H9 (cell line): ENCODE measurements at regions not wholly inside any gene's neighbourhood (a gene's known extent, or its start where the extent isn't known, plus 50 kb on each side); places are given as distances from the start of the nearest gene placed in this dataset.

Experiments
- DNase-seq: peaks from one replicate; pipeline ENCODE4 v3.0.0-alpha.2; 2017
- H2AFZ ChIP-seq: one replicate; pipeline ENCODE4 v1.6.1; 2013; ENCODE audit warnings: mild to moderate bottlenecking, low read length, control low read depth, moderate library complexity
- H2AK5ac ChIP-seq: 2 replicates; pipeline ENCODE4 v1.6.1; 2013; ENCODE audit warnings: low read length, control low read depth, mixed read lengths; ENCODE audit not compliant: insufficient read length
- H2BK120ac ChIP-seq: one replicate; pipeline ENCODE4 v1.6.1; 2013; ENCODE audit warnings: low read depth, mild to moderate bottlenecking, low read length, control low read depth, inconsistent platforms; ENCODE audit not compliant: poor library complexity, severe bottlenecking
- H2BK12ac ChIP-seq: 2 replicates; pipeline ENCODE4 v1.6.1; 2013; ENCODE audit warnings: low read length, control low read depth, mixed read lengths, low read depth; ENCODE audit not compliant: insufficient read length
- H2BK15ac ChIP-seq: 2 replicates; pipeline ENCODE4 v1.6.1; 2013; ENCODE audit warnings: low read depth, low read length, control low read depth
- H2BK20ac ChIP-seq: one replicate; pipeline ENCODE4 v1.6.1; 2013; ENCODE audit warnings: low read depth, mild to moderate bottlenecking, low read length, control low read depth, inconsistent platforms; ENCODE audit not compliant: poor library complexity, severe bottlenecking
- H2BK5ac ChIP-seq: 2 replicates; pipeline ENCODE4 v1.6.1; 2013; ENCODE audit warnings: low read length, control low read depth, mixed read lengths; ENCODE audit not compliant: insufficient read length
- H3K14ac ChIP-seq: 2 replicates; pipeline ENCODE4 v1.6.1; 2013; ENCODE audit warnings: low read length, control low read depth; ENCODE audit not compliant: insufficient read depth
- H3K18ac ChIP-seq: 2 replicates; pipeline ENCODE4 v1.6.1; 2013; ENCODE audit warnings: low read depth, mild to moderate bottlenecking, mixed read lengths, low read length, control low read depth; ENCODE audit not compliant: insufficient read length
- H3K23ac ChIP-seq: 2 replicates; pipeline ENCODE4 v1.6.1; 2013; ENCODE audit warnings: low read length, control low read depth, mixed read lengths, low read depth; ENCODE audit not compliant: insufficient read length
- H3K23me2 ChIP-seq: 2 replicates; pipeline ENCODE4 v1.6.1; 2013; ENCODE audit warnings: low read depth, mild to moderate bottlenecking, mixed read lengths, low read length, control low read depth; ENCODE audit not compliant: insufficient read length, poor library complexity, severe bottlenecking
- H3K27ac ChIP-seq: 2 replicates; pipeline ENCODE4 v1.5.1; 2013; ENCODE audit warnings: low read length, control low read depth, mixed read lengths, low read depth; ENCODE audit not compliant: insufficient read length
- H3K27me3 ChIP-seq: 2 replicates; pipeline ENCODE4 v1.6.1; 2013; ENCODE audit warnings: low read length, control low read depth, inconsistent platforms; ENCODE audit not compliant: insufficient read depth
- H3K4ac ChIP-seq: 2 replicates; pipeline ENCODE4 v1.6.1; 2013; ENCODE audit warnings: low read depth, mild to moderate bottlenecking, control low read depth, inconsistent platforms, low read length, moderate library complexity
- H3K4me1 ChIP-seq: 2 replicates; pipeline ENCODE4 v1.6.1; 2013; ENCODE audit warnings: low read length, control low read depth, inconsistent platforms; ENCODE audit not compliant: insufficient read depth
- H3K4me2 ChIP-seq: 2 replicates; pipeline ENCODE4 v1.6.1; 2013; ENCODE audit warnings: low read length, control low read depth, mixed read lengths; ENCODE audit not compliant: insufficient read length, insufficient read depth
- H3K56ac ChIP-seq: 2 replicates; pipeline ENCODE4 v1.6.1; 2013; ENCODE audit warnings: low read depth, mild to moderate bottlenecking, mixed read lengths, low read length, control low read depth; ENCODE audit not compliant: insufficient read length
- H3K79me1 ChIP-seq: 2 replicates; pipeline ENCODE4 v1.6.1; 2013; ENCODE audit warnings: low read depth, mild to moderate bottlenecking, moderate library complexity, low read length, control low read depth, inconsistent platforms; ENCODE audit not compliant: insufficient read depth, poor library complexity, severe bottlenecking
- H3K79me2 ChIP-seq: 2 replicates; pipeline ENCODE4 v1.6.1; 2013; ENCODE audit warnings: low read length, control low read depth, inconsistent platforms; ENCODE audit not compliant: insufficient read depth
- H3K9ac ChIP-seq: 2 replicates; pipeline ENCODE4 v1.6.1; 2013; ENCODE audit warnings: low read length, control low read depth, mixed read lengths; ENCODE audit not compliant: insufficient read length; ENCODE audit errors: extremely low read depth
- H3K9me3 ChIP-seq: one replicate; pipeline ENCODE4 v1.6.1; 2013; ENCODE audit warnings: low read depth, low read length, inconsistent platforms; ENCODE audit not compliant: control insufficient read depth
- H3T11ph ChIP-seq: one replicate; pipeline ENCODE4 v1.6.1; 2013; ENCODE audit warnings: mild to moderate bottlenecking, low read length, control low read depth, inconsistent platforms
- H4K20me1 ChIP-seq: one replicate; pipeline ENCODE4 v1.6.1; 2013; ENCODE audit not compliant: control insufficient read depth, insufficient read length, insufficient read depth
- H4K5ac ChIP-seq: 2 replicates; pipeline ENCODE4 v1.6.1; 2013; ENCODE audit warnings: low read depth, mild to moderate bottlenecking, mixed read lengths, low read length, control low read depth; ENCODE audit not compliant: insufficient read length
- H4K8ac ChIP-seq: replicated peaks from 2 replicates; pipeline ENCODE4 v1.6.1; 2013; ENCODE audit warnings: low read length, control low read depth, mixed read lengths, low read depth; ENCODE audit not compliant: insufficient read length
- H4K91ac ChIP-seq: 2 replicates; pipeline ENCODE4 v1.6.1; 2013; ENCODE audit warnings: low read depth, mild to moderate bottlenecking, moderate library complexity, mixed read lengths, low read length, control low read depth; ENCODE audit not compliant: insufficient read length
- H3K27ac Mint-ChIP-seq, 3 experiments: 2 replicates in 2 of 3; 3 replicates in 1 of 3; pipeline ENCODE4 v1.8.0; 2020 to 2021; ENCODE audit warnings: mixed read lengths in 3 of 3, mild to moderate bottlenecking in 1 of 3, moderate library complexity in 1 of 3
- H3K27me3 Mint-ChIP-seq: 2 replicates; pipeline ENCODE4 v1.8.0; 2021; ENCODE audit warnings: low read depth, mild to moderate bottlenecking, moderate library complexity, mixed read lengths
- H3K36me3 Mint-ChIP-seq, 3 experiments: 2 replicates in 2 of 3; 3 replicates in 1 of 3; pipeline ENCODE4 v1.8.0; 2020 to 2021; ENCODE audit warnings: low read depth in 3 of 3, mixed read lengths in 3 of 3; ENCODE audit not compliant: insufficient read depth in 1 of 3
- H3K4me1 Mint-ChIP-seq, 2 experiments: 2 replicates each; pipeline ENCODE4 v1.8.0; 2020; ENCODE audit warnings: mixed read lengths in 2 of 2
- H3K4me3 Mint-ChIP-seq, 2 experiments: 2 replicates in 1 of 2; 3 replicates in 1 of 2; pipeline ENCODE4 v1.8.0; 2020 to 2021; ENCODE audit warnings: mild to moderate bottlenecking in 2 of 2, mixed read lengths in 2 of 2, moderate library complexity in 1 of 2
- H3K9me3 Mint-ChIP-seq, 2 experiments: 2 replicates in 1 of 2; 3 replicates in 1 of 2; pipeline ENCODE4 v1.8.0; 2020; ENCODE audit warnings: mild to moderate bottlenecking in 2 of 2, mixed read lengths in 2 of 2, moderate library complexity in 1 of 2
- CTCF ChIP-seq: fragments of 200-600 bp; sonication (generic); conservative IDR thresholded peaks from 3 replicates; pipeline ENCODE4 v1.8.0; 2021; ENCODE audit warnings: antibody characterized with exemption, mild to moderate bottlenecking
- WGBS: extraction: QIAGEN DNeasy Blood & Tissue Kit; methylation state at CpG from one replicate; pipeline ENCODE4 v1.1.7; 2013; ENCODE audit warnings: missing lambda C conversion rate, low lambda C conversion rate, mixed read lengths; ENCODE audit not compliant: insufficient read length; ENCODE audit errors: extremely low coverage; 5-methylcytosine and 5-hydroxymethylcytosine counted together

- Histone ChIP-seq H3K9me3 (no peaks in the 10 kb centered on the region), H3K79me2 (no peaks in the 10 kb centered on the region), H4K5ac (no peak overlapping the region), H4K20me1 (no peaks in the 10 kb centered on the region), H3K18ac (no peak overlapping the region), H3K56ac (no peak overlapping the region), H2BK120ac (no peak overlapping the region), H2AFZ (no peak overlapping the region), H3K23ac (no peak overlapping the region), H3K27me3 (no peaks in the 10 kb centered on the region), H3K79me1 (no peaks in the 10 kb centered on the region), H2BK15ac (no peak overlapping the region), H4K91ac (no peak overlapping the region), H2BK5ac (no peak overlapping the region), H3K14ac (no peak overlapping the region), H3K4me1 (no peaks in the 10 kb centered on the region), H3K4ac (no peak overlapping the region), H3K27ac (no peak overlapping the region), H3K4me2 (no peak overlapping the region), H3K23me2 (no peaks in the 10 kb centered on the region), H4K8ac (no peak overlapping the region), H2AK5ac (no peak overlapping the region), H2BK20ac (no peak overlapping the region), H2BK12ac (no peak overlapping the region), H3T11ph (no peak overlapping the region), H3K9ac (no peak overlapping the region)
- no peak overlapping the region for H3K4me3 Mint-ChIP-seq
- TF ChIP-seq CTCF = no peak
- DNase-seq = no peak
- no peak overlapping the region for H3K27ac Mint-ChIP-seq
- H3K4me1 Mint-ChIP-seq = no peaks in the 10 kb centered on the region
- H3K36me3 Mint-ChIP-seq = no peaks in the 10 kb centered on the region
- no peaks in the 10 kb centered on the region for H3K9me3 Mint-ChIP-seq
- H3K27me3 Mint-ChIP-seq = no peaks in the 10 kb centered on the region
- WGBS = no CpG with 5 or more reads among the region's 7 CpGs
These were observed 97.2 kb downstream of the OPN5 start for GRCh38 chr6:47879015-47879414.
